GM21515 (cell line): ENCODE measurements at regions not wholly inside any gene's neighbourhood (a gene's known extent, or its start where the extent isn't known, plus 50 kb on each side); places are given as distances from the start of the nearest gene placed in this dataset.

Experiments used
- ATAC-seq: cut with Tn5 transposase; IDR thresholded peaks from one replicate; pipeline ENCODE4 v1.9.1; 2021; ENCODE audit not compliant: unreplicated experiment

DNA sequence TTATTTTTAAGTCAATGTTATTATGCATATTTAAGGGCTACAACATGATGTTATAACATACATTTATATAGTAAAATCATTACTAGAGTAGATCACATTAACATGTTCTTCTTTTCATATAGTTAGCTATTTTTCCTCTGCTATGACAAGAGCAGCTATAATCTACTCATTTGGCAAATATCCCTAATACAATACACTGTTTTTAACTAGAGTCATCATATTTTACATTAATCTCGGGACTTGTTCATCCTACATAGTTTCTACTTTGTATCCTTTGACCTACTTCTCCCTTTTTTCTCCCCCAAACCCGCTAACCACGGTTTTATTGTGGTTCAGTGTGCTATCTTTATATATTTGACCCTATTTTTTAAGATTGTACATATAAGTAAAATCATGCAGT is 249.0 kb downstream of the EPM2A start:
- no peak for ATAC-seq

DNA sequence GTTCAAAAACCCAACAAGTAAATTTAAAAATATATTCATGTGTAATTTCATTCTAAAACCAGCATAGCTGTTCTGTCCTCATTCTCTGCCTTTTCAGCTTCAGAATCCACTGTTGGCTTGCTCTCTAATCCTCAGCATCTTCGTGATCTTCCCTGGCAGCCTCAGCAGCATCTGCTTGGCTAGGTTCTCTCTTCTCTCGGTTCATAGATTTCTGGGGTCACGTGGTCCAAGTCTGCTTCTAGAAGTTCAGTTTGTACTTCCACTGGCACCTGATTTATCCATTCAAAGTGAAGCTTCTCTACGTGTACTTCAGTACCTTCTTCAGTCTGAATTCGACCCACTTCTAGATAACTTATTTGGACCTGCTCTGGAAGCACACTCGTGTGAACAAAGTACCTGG is 245.7 kb downstream of the EPM2A start:
- no peak for ATAC-seq

DNA sequence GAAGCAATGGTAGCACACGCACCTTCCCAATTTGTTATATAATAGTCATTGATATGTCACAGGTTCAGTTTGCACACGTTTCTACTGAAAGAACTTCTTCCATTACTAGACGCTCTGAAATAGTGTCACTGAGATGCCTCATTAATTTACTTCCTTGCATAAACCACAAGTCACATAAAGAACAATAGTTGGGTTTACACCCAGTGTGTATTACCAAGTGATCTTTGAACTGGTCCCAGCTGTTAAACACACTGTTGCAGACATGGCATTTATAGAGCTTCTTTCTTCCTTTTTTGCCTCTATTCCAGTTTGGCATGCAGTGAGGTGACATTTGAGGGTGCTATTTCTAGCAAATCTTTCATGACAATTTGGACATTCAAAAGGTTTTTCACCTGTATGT is 245.3 kb downstream of the EPM2A start:
- no peak for ATAC-seq

DNA sequence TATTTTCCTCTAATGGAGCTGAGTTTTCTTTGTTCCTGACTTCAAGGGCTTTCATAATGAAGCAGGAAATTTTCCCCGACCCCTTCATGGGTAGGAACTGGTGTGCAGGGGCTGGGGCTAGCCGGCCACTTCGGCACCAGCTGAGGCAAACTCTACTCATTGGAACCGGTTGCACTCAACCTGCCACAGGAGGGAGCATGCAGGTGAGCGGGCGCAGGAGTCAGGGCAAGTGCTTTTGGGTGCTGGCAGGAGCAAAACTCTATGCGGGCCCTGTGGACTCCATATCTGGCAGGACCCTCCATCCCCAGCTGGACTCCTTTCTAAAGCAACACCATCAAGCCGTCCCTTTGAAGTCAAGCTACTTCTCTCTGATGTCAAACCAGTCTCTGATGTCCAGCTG is 244.2 kb downstream of the EPM2A start:
- ATAC-seq, result no peak

DNA sequence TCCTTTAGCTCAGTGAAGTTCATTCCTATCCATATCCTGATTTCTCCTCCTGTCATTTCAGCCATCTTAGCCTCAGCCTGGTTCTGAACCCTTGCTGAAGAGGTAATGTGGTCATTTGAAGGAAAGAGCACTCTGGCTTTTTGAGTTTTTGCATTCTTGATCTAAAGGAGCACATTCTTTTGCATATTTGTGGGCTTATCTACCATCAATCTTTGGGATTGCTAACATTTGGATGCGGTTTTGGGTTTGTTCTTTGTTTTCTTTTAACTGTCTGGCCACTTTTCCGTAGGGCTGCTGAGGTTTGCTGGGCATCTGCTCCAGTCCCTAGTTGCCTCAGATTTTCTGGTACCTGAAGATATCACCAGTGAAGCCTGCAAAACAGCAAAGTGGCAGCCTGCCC is 238.3 kb downstream of the EPM2A start:
- ATAC-seq, result no peak

DNA sequence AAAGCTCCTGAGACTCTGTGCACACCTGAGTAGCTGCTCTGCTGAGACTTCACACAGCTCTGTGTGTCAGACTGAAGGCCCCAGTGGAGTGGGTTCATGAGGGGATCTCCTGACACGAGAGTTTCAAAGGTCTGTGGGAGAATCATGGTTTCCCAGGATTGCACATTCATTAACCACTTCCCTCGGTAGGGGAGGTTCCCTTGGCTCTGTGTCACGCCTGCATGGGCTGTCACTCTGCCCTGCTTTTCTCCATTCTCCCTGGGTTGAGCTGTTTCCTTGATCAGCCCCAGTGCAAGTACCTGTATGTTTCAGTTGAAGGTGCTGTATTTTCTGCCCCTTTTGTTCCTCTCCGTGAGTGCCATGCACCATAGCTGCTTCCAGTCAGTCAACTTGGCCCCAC is 236.9 kb downstream of the EPM2A start:
- no peak for ATAC-seq

DNA sequence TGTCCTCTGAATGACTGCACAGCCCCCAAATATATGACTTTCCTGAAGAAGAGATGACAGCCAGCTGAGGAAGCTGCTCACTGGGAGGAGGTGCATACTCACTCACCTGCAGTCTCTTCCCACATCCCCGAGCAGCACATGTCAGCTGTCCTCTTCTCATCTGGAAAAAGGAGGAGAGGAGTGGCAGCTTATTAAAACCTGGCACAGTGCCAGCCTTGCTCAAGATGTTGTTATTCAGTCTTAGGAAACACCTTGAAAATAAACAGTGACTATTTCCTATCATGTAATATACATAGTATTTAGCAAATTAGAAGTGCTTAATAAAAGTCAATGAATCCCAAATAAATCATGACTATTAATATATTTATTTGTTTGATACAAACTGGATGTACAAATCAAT is 232.9 kb downstream of the EPM2A start:
- ATAC-seq, result no peak

DNA sequence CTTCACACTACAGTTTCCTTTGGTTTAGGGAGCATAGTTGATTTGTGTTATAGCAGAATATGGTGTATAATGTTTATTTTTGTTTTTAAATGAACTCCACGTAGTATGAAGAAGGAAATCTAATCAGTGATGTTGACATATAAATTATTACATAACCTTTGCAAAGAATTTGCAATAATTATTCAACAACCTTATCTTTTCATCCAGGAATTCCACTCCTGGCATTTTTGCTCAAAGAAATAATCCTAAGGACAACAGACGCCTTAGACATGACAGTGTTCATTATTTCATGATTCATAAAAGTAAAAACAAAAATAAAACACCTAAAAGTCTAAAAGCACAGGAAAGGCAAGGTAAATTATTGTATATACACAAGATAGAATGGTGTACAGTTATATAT is 229.2 kb downstream of the EPM2A start:
- ATAC-seq, result no peak

DNA sequence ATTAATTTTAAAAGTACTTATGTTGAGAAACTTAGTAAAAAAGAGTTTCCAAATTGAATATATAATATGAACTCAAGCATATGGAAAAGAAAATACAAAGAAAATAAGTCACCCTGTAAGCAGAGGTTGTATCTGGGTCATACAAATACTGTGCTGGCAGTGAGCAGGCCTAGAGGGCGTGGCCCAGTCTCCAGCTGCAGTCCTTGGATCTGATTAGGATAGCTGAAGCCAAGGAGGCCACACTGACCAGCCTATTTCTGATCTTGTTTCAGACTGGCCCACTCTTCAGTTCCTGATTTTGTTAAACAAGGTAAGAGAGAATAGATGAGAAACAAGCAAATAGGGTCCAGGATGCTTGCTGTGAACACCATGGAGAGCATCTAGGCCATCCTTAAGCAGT is 228.8 kb downstream of the EPM2A start:
- no peak for ATAC-seq

DNA sequence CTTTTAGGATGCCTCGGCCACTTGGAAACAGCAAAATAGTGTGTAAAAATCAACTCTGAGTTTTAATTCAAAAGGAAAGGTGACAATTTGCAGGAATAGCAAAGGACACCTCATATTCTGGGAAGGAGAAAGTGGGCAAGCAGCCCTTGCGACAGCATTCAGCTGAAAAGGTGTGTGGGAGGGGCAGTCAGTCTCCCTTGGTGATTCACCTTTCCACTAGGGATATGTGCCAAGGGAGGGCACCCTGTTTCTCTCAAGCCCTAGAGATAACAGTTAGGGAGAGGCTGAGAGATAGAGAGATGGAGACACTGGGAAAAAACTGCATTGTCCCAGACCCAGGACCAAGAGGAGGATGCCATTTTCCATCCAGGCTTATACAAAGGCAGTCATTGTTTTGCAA is 228.1 kb downstream of the EPM2A start:
- ATAC-seq, result no peak

DNA sequence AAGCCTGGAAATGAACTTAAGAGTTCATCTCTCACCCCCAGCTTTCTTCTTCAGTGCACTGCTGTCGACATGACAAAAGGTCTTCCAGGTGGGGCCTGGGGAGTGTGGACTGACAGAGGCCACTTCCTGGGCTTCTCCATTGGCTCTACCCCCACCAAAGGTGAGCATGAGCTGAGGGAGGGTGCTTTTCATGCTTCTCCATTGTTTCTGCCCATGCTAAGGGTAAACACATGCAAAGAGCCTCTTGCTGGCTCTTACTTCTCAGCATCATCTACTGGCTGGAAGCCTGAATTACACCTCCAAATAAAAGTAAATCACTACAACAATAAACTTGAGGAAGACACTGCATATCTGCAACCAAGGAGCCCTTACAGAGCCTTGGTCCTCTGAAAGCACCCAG is 227.2 kb downstream of the EPM2A start:
- ATAC-seq, result no peak

DNA sequence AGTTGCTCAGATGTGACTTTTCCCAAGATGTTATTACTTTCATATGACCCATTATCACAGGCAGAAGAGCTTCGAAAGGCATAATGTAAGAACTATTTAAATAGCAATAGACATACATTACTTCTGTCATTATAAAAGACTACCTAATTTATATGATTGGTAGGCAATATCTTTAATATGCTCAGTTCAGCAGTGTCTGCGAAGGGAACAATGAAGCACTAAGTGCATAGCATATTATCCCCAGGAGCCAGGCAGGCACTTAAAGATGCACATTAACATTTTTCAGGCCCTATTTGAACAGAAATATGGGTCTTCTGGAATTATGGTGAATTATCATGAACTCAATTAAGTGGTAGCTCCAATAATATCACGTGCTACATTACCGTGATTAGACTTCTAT is 217.8 kb downstream of the EPM2A start:
- no peak for ATAC-seq

DNA sequence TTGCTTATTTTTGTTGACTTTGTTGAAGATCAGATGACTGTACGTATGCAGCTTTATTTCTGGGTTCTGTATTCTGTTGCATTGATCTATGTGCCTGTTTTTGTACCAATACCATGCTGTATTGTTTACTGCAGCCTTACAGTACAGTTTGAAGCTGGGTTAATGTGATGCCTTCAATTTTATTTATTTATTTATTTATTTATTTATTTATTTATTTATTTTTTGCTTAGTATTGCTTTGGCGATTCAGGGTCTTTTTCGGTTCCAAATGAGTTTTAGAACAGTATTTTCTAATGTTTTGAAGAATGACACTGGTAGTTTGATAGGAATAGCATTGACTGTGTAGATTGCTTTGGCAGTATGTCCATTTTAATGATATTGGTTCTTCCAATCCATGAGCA is 210.3 kb downstream of the EPM2A start:
- no peak for ATAC-seq

DNA sequence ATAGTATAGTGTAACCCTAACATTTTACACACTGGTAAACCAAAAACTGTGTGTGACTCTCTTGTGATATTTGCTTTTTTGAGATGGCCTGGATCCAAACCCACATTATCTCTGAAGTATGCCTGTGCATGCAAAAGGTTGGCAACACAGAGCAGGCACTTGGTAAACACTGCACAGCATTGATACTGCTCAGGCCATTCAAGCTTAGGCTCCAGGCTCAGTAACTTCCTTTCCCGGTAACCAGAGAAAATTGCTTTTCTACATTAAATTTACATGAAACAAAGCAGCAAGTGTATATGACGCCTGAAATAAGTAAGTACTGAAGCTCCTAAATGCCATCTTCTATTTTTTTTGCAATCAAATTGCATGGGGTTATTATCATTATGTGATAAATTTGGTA is 205.7 kb downstream of the EPM2A start:
- ATAC-seq, result no peak

DNA sequence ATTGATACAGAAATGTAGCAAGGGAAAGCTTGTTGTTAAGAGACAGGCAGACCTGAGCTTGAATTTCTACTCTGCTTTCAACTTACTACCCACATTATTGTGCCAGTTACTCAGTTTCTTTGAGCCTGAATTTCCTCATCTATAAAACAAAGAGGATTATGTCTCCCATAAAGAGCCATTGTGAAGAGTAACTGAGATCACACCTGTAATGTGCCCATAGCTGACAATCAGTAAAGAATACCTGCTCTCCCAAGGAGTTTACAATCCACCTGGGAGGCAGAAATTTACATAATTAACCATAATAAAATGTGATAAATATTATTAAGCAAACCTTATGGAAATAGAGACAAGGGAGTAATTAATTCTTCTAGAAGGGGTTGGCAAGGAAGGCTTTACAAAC is 204.9 kb downstream of the EPM2A start:
- no peak for ATAC-seq

DNA sequence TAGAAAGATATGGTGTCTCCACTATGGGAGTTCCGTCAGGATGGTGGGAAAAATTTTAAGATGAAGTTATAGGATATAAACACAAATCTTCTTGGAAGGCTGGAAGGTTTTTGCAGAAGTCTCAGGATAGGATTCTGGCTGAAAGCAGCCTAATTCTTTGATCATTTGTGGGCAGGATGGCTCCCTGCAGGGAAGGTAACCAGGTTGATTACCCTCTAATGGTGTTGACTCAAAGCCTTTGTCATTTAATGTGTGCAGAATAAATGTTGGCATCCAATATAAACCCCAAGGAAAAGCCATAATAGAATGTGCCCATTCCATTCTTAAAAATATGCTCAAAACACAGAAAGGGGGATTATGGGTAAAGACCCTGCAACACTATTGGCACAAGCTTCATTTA is 204.3 kb downstream of the EPM2A start:
- no peak for ATAC-seq

DNA sequence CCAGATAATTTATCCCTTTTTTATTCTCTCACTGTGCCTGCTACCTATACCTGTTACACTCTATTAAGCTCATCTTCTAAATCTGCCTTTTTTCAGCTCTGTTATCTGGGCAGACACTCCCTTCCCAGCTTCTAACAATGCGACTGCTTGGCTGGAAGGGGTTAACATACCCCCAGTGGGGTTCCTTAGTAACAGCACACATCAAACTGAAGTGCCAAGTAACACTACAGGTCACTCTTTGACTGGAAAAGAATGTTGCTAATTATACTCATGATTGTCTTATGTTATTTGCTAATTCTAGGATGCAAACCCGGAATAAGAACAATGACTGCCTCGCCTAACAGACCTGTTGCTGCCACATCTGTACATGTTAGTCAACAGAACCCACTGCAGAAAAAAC is 203.5 kb downstream of the EPM2A start:
- ATAC-seq, result no peak

DNA sequence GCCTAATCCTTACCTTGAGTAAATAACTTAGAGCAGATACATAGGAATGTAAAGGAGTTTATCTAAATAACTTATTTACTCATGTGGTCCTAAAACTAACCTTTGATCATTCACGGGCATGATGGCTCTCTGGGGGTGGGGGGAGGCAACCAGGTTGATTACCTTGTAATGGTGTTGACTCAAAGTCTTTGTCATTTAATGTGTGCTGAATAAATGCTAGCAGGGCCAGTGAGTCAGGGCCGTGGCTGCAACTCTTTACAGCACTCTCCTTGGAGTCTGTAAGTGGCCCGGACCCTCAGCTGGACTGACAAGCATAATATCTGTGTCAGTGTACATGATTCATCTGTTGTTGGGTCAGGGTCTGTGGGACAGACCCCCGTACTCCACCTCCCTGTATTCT is 203.0 kb downstream of the EPM2A start:
- ATAC-seq, result no peak

DNA sequence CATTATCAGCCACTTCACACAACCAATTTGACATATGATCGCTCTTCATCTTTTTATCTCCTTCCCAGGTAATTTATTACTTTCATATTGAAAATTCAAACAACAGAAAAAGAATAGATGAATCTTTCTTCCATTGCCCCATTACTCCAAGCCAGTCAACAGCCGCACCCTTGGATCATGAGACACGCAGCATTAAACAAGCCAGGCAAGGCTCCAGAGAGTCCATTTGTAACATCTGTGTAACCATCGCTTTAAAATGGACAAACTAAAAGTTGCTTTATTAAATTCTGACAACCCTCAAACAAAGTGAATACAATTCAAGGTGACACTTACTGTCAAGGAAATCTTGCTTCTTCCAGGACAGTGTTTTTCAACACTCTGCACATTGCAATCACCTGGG is 200.3 kb downstream of the EPM2A start:
- ATAC-seq, result no peak

DNA sequence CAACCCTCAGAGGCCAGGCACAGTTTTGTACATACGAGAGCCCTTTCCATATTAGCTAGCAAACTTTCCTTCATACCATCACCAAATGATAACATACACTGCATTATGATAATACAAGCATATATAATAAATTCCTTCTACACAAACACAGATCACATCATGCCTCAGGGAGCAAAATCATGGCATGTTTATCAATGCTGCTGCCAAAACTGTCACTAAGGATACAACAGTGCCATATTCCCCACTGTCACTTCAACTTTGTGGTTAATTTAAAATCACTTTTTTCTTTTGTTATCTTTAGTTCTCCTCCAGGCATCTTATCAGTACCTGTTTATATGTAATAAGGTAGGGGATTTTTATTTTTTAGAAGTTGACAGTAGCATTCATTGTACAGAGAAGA is 196.3 kb downstream of the EPM2A start:
- ATAC-seq, result no peak

DNA sequence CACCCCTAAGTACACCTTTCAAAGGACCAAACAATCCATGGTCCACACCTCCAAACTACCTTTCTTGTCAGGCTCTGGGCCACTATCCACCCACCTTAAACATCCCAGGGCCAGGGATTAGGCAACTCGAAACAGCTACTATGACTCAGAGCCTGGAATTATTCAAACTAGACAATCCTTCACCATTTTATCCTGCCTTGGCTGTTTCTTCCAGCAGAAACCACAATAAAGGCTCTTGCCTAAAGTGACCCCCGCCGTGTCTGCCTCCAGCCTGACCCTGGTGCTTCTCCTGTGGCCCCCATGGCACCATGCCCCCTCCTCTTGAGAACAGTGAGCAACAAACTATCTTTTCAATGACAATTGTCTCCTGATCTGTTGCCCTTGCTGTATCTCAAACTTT is 195.5 kb downstream of the EPM2A start:
- no peak for ATAC-seq

DNA sequence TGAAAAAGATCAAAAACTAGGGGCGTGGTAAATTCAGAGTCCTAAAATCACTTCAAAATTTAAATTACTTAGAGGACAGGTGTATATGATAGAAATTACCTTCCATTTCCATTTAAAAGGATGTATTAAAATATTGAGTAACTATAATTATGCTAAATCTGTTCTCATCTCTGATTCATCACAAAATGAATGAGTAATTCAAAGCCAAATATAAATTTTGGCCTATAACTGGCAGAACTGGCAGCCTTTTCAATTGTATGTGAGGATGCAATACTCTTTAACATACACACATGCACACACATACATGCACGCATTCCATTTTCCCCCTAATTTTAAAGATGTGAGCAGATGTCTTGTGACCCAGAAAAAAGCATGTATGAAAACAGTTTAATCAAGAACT is 194.6 kb downstream of the EPM2A start:
- ATAC-seq, result no peak

DNA sequence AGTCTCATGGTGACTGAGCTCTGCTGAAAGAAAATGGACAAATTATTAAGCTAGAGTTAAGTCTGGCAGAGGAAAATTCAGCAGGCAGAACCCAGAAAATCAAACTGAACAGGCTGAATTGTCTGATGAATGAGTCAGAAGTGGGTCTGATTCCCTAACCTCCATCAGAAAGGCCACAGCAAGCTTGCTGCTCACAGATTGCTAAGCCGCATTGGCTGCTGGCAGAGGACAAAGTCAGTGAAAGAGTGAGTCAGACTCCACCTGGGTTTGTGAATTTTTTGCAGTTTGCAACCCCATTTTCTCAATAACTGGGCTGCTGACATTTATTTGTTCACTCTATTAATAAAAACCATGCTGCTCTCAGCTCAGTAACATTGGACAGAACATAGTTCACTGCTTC is 191.3 kb downstream of the EPM2A start:
- ATAC-seq, result no peak

DNA sequence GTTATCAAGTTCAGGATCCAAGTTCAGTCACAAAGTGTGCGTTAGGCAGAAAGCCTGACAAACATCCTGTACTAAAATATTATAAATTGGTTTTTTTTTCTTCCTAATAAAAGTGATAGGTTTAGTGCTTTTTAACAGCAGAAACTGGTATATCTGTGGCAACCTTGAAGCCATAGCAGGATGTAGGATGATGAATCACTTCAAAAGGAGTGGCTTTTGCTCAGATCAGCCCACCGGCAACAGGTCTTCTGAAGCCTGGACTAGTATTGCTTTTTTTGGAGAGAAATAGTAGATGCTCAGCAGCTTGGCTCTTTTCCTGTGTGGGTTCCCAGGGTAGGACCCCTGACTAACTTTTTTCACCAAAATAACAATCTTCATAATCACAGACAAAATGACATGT is 190.8 kb downstream of the EPM2A start:
- no peak for ATAC-seq
